ENCODE measurements at regions not wholly inside any gene's neighbourhood (a gene's known extent, or its start where the extent isn't known, plus 50 kb on each side); places are given as distances from the start of the nearest gene placed in this dataset.

DNA sequence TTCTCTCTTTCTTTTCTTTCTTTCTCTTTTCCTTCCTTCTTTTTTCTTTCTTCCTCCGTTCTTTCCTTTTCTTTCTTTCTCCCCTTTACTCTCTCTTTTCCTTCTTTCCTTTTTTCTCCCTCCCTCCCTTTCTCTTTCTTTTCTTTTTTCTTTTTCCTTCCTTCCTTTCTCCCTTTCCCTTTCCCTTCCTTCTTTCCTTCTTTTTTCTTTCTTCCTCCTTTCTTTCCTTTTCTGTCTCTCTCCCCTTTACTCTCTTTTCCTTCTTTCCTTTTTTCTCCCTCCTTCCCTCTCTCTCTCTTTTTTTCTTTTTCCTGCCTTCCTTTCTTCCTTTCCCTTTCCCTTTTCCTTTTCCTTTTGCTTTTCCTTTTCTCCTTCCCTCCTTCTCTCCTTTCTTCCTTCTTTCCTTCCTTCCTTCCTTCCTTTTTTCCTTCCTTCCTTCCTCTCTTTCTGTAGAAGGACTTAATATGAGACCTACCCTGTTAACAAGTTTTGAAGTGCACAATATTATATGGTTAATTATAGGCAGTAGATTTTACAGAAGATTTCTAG, 142.7 kb upstream of the CD180 start:
- Histone ChIP-seq H3K79me2 (ENCODE audit: insufficient read depth) (no peaks in the 10 kb centered on the region), H3K9me3 (no peaks in the 10 kb centered on the region), H2AFZ (ENCODE audit: low read depth) (no peak overlapping the region), H3K9ac (no peak overlapping the region), H3K4me2 (no peak overlapping the region), H3K27ac (ENCODE audit: low read depth in 2 of 2, low read length in 1 of 2) (no peak overlapping the region), H3K36me3 (replicated peaks in 1 of 2; ENCODE audit: control insufficient read depth in 1 of 2, insufficient read depth in 2 of 2, low read length in 1 of 2) (no peaks in the 10 kb centered on the region), H3K27me3 (ENCODE audit: insufficient read depth) (no peaks in the 10 kb centered on the region), H3K4me3 (ENCODE audit: low read depth in 2 of 2, low read length in 1 of 2) (no peak overlapping the region), H3K4me1 (ENCODE audit: control insufficient read depth in 1 of 2, insufficient read depth in 2 of 2, low read depth in 1 of 2, low read length in 1 of 2) (peaks cover 0 to 23% of the 10 kb centered on the region in 2 experiments; a peak in 3 of 4 replicates), H3F3A (replicated peaks; ENCODE audit: insufficient read depth) (no peaks in the 10 kb centered on the region), H4K20me1 (ENCODE audit: insufficient read depth) (no peaks in the 10 kb centered on the region), H3K9me2 (no peaks in the 10 kb centered on the region)
- CTCF ChIA-PET: no interaction called here
- DNase-seq: no peak
- POLR2A ChIA-PET: no interaction called here
- TF ChIP-seq YY1 (IDR thresholded peaks at IDR 0.05; ENCODE audit: low read depth) (no peak), GABPA (IDR thresholded peaks at IDR 0.05; ENCODE audit: low read depth) (no peak), FOSL2 (IDR thresholded peaks at IDR 0.05; ENCODE audit: borderline replicate concordance, low read depth) (no peak), FOXM1 (IDR thresholded peaks at IDR 0.05; ENCODE audit: low read depth) (no peak), EZH2phosphoT487 (IDR thresholded peaks at IDR 0.05; ENCODE audit: borderline replicate concordance, low read depth) (no peak), TEAD4 (IDR thresholded peaks at IDR 0.05; ENCODE audit: borderline replicate concordance, insufficient read depth) (no peak), MXI1 (IDR thresholded peaks at IDR 0.05; ENCODE audit: low read depth, low read length) (no peak)
- TF ChIP-seq, protein P1, sequence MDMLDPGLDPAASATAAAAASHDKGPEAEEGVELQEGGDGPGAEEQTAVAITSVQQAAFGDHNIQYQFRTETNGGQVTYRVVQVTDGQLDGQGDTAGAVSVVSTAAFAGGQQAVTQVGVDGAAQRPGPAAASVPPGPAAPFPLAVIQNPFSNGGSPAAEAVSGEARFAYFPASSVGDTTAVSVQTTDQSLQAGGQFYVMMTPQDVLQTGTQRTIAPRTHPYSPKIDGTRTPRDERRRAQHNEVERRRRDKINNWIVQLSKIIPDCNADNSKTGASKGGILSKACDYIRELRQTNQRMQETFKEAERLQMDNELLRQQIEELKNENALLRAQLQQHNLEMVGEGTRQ (IDR thresholded peaks at IDR 0.05; ENCODE audit: borderline replicate concordance, low read depth, low read length): no peak
- TF ChIP-seq, protein P2, sequence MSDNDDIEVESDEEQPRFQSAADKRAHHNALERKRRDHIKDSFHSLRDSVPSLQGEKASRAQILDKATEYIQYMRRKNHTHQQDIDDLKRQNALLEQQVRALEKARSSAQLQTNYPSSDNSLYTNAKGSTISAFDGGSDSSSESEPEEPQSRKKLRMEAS (IDR thresholded peaks at IDR 0.05; ENCODE audit: low read depth): no peak
- 47% methylated on average over 1 of the region's 1 CpG for WGBS (ENCODE audit: low lambda C conversion rate)

DNA sequence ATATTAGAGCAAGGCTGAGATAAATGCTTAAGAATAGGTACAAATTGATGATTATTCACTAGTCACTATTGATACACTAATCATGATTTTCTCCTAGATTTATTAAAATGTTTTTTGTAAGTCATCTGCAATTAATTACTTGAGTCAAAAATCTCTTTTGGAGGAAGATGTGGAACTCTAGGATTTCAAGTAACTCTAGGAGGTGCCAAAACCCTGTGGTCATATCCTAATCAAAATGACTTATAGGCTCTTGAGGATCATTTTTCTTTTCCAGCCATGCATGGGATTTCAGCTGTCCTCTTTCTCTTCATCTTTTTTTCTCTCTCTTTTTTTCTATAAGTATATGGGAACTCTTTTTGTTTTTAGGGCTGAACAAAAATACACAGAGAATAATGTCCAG, 141.8 kb upstream of the CD180 start:
- no peak overlapping the region for H2AFZ ChIP-seq (ENCODE audit: low read depth)
- CTCF ChIA-PET: no interaction called here
- DNase-seq: no peak
- no peak overlapping the region for H3K27ac ChIP-seq (ENCODE audit: low read depth in 2 of 2, low read length in 1 of 2)
- H3K4me2 ChIP-seq: no peak overlapping the region
- H3K79me2 ChIP-seq (ENCODE audit: insufficient read depth): no peaks in the 10 kb centered on the region
- TF ChIP-seq, protein P3, sequence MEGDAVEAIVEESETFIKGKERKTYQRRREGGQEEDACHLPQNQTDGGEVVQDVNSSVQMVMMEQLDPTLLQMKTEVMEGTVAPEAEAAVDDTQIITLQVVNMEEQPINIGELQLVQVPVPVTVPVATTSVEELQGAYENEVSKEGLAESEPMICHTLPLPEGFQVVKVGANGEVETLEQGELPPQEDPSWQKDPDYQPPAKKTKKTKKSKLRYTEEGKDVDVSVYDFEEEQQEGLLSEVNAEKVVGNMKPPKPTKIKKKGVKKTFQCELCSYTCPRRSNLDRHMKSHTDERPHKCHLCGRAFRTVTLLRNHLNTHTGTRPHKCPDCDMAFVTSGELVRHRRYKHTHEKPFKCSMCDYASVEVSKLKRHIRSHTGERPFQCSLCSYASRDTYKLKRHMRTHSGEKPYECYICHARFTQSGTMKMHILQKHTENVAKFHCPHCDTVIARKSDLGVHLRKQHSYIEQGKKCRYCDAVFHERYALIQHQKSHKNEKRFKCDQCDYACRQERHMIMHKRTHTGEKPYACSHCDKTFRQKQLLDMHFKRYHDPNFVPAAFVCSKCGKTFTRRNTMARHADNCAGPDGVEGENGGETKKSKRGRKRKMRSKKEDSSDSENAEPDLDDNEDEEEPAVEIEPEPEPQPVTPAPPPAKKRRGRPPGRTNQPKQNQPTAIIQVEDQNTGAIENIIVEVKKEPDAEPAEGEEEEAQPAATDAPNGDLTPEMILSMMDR (IDR thresholded peaks at IDR 0.05): no peak
- TF ChIP-seq, protein P4, sequence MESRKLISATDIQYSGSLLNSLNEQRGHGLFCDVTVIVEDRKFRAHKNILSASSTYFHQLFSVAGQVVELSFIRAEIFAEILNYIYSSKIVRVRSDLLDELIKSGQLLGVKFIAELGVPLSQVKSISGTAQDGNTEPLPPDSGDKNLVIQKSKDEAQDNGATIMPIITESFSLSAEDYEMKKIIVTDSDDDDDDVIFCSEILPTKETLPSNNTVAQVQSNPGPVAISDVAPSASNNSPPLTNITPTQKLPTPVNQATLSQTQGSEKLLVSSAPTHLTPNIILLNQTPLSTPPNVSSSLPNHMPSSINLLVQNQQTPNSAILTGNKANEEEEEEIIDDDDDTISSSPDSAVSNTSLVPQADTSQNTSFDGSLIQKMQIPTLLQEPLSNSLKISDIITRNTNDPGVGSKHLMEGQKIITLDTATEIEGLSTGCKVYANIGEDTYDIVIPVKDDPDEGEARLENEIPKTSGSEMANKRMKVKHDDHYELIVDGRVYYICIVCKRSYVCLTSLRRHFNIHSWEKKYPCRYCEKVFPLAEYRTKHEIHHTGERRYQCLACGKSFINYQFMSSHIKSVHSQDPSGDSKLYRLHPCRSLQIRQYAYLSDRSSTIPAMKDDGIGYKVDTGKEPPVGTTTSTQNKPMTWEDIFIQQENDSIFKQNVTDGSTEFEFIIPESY (IDR thresholded peaks at IDR 0.05; ENCODE audit: borderline replicate concordance, low read depth): no peak
- TF ChIP-seq, protein P5, sequence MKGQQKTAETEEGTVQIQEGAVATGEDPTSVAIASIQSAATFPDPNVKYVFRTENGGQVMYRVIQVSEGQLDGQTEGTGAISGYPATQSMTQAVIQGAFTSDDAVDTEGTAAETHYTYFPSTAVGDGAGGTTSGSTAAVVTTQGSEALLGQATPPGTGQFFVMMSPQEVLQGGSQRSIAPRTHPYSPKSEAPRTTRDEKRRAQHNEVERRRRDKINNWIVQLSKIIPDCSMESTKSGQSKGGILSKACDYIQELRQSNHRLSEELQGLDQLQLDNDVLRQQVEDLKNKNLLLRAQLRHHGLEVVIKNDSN (IDR thresholded peaks at IDR 0.05; ENCODE audit: borderline replicate concordance, low read depth): no peak
- POLR2A ChIA-PET: no interaction called here
- no peak overlapping the region for H3K4me3 ChIP-seq (ENCODE audit: low read depth in 2 of 2, low read length in 1 of 2)
- H3K9me2 ChIP-seq: no peaks in the 10 kb centered on the region
- no peaks in the 10 kb centered on the region for H4K20me1 ChIP-seq (ENCODE audit: insufficient read depth)
- H3F3A ChIP-seq (replicated peaks; ENCODE audit: insufficient read depth): no peaks in the 10 kb centered on the region
- H3K36me3 ChIP-seq (replicated peaks in 1 of 2; ENCODE audit: control insufficient read depth in 1 of 2, insufficient read depth in 2 of 2, low read length in 1 of 2): no peaks in the 10 kb centered on the region
- peaks cover 0 to 23% of the 10 kb centered on the region in 2 experiments; a peak in 3 of 4 replicates for H3K4me1 ChIP-seq (ENCODE audit: control insufficient read depth in 1 of 2, insufficient read depth in 2 of 2, low read depth in 1 of 2, low read length in 1 of 2)
- H3K27me3 ChIP-seq (ENCODE audit: insufficient read depth): no peaks in the 10 kb centered on the region
- no peak overlapping the region for H3K9ac ChIP-seq
- no peaks in the 10 kb centered on the region for H3K9me3 ChIP-seq
